HepG2 (cell line): ENCODE measurements at regions not wholly inside any gene's neighbourhood (a gene's known extent, or its start where the extent isn't known, plus 50 kb on each side); places are given as distances from the start of the nearest gene placed in this dataset.
"Not testable (repeated sequence)": the region's sequence is repeated elsewhere in the genome, so short reads cannot be mapped to it uniquely, and the experiment has no call there.

Source experiments
- CCDC6 ChIP-seq: sonication (generic); formaldehyde crosslinking; IDR thresholded peaks from 2 replicates; pipeline ENCODE4 v1.8.1; 2022; ENCODE audit warnings: mild to moderate bottlenecking, missing genetic modification reagents, moderate library complexity
- CTCF ChIP-seq: sonication (generic); formaldehyde crosslinking; IDR thresholded peaks from 2 replicates; pipeline ENCODE4 v1.5.0; 2020; ENCODE audit warnings: mild to moderate bottlenecking, missing genetic modification reagents, moderate library complexity
- HIVEP1 ChIP-seq: sonication (generic); formaldehyde crosslinking; IDR thresholded peaks from 2 replicates; pipeline ENCODE4 v1.4.0; 2020; ENCODE audit warnings: mild to moderate bottlenecking, missing genetic modification reagents
- HOMEZ ChIP-seq: IDR thresholded peaks from 2 replicates; pipeline ENCODE4 v1.6.1; 2016; ENCODE audit warnings: low read depth
- NFE2L1 ChIP-seq: sonication (generic); formaldehyde crosslinking; IDR thresholded peaks from 2 replicates; pipeline ENCODE4 v1.4.0; 2020; ENCODE audit warnings: missing genetic modification reagents, mild to moderate bottlenecking, borderline replicate concordance
- SNRNP70 ChIP-seq: fragments of 200-400 bp; formaldehyde crosslinking; IDR thresholded peaks from 2 replicates; pipeline ENCODE4 v1.6.1; 2017; ENCODE audit warnings: mild to moderate bottlenecking, low read depth, low read length, moderate library complexity
- TAF1 ChIP-seq: sonication (generic); formaldehyde crosslinking; IDR thresholded peaks from 2 replicates; pipeline ENCODE4 v1.4.0; 2020; ENCODE audit warnings: missing genetic modification reagents
- ZKSCAN1 ChIP-seq: fragments of 150-350 bp; IDR thresholded peaks from 2 replicates; pipeline ENCODE4 v1.6.1; 2014; ENCODE audit warnings: low read length
- ZNF567 ChIP-seq: sonication (generic); formaldehyde crosslinking; IDR thresholded peaks from 2 replicates; pipeline ENCODE4 v1.8.1; 2023; ENCODE audit warnings: mild to moderate bottlenecking, missing genetic modification reagents, borderline replicate concordance

- TF ChIP-seq NFE2L1 (CRISPR knock-in tag); HOMEZ (CRISPR knock-in tag); ZKSCAN1; CTCF (CRISPR knock-in tag); HIVEP1; TAF1 (CRISPR knock-in tag); SNRNP70; ZNF567 (CRISPR knock-in tag); CCDC6 (CRISPR knock-in tag): not testable (repeated sequence)
Observed at GRCh38 chr13:50547175-50547574, 296.3 kb downstream of the DLEU7 start.
